Right atrium auricular region (tissue), 2 donors: ENCODE measurements at regions not wholly inside any gene's neighbourhood (a gene's known extent, or its start where the extent isn't known, plus 50 kb on each side); places are given as distances from the start of the nearest gene placed in this dataset.

Experiments
- DNase-seq: peaks from one replicate; pipeline ENCODE4 v3.0.0-alpha.2; 2019; ENCODE audit warnings: low spot score
- H3K27ac ChIP-seq, 2 donors: fragments of 200-600 bp; sonication (generic); 1 replicate in 1 of 2; 2 replicates in 1 of 2; pipeline ENCODE4 v1.5.1; 2016 to 2019
- H3K27me3 ChIP-seq, 2 donors: fragments of 200-600 bp; sonication (generic); one replicate each; pipeline versions ENCODE4 v1.5.1 to v1.6.0; 2017 to 2019
- H3K36me3 ChIP-seq: fragments of 200-600 bp; sonication (generic); one replicate; pipeline ENCODE4 v1.5.1; 2016
- H3K4me1 ChIP-seq, 2 donors: fragments of 200-600 bp; sonication (generic); one replicate each; pipeline versions ENCODE4 v1.5.1 to v1.6.0; 2017 to 2019
- H3K4me3 ChIP-seq, 2 donors: fragments of 200-600 bp; sonication (generic); 1 replicate in 1 of 2; 2 replicates in 1 of 2; pipeline ENCODE4 v1.5.1; 2017 to 2019; ENCODE audit warnings: mild to moderate bottlenecking in 1 of 2, moderate library complexity in 1 of 2
- H3K9me3 ChIP-seq, 2 donors: fragments of 200-600 bp; sonication (generic); one replicate each; pipeline ENCODE4 v1.5.1; 2019
- CTCF ChIP-seq, 2 donors: fragments of 200-600 bp; sonication (generic); IDR thresholded peaks; one replicate each; pipeline ENCODE4 v1.5.1; 2019; ENCODE audit warnings: antibody characterized with exemption in 2 of 2

- Histone ChIP-seq H3K36me3 (no peaks in the 10 kb centered on the region), H3K9me3 (no peaks in the 10 kb centered on the region), H3K4me1 (no peaks in the 10 kb centered on the region), H3K27me3 (no peaks in the 10 kb centered on the region), H3K4me3 (no peak overlapping the region), H3K27ac (no peak overlapping the region)
- no peak for TF ChIP-seq CTCF (IDR thresholded peaks at IDR 0.05)
- no peak for DNase-seq
Observed at GRCh38 chr4:161329852-161330251, 833.9 kb downstream of the FSTL5 start.

- Histone ChIP-seq H3K27ac (no peak overlapping the region), H3K9me3 (no peaks in the 10 kb centered on the region), H3K27me3 (no peaks in the 10 kb centered on the region), H3K4me3 (no peak overlapping the region), H3K4me1 (no peaks in the 10 kb centered on the region), H3K36me3 (no peaks in the 10 kb centered on the region)
- no peak for DNase-seq
- TF ChIP-seq CTCF (IDR thresholded peaks at IDR 0.05): no peak
Observed at GRCh38 chr4:161321706-161322105, 842.1 kb downstream of the FSTL5 start.

- H3K4me1 ChIP-seq: no peaks in the 10 kb centered on the region
- H3K9me3 ChIP-seq: no peaks in the 10 kb centered on the region
- no peak overlapping the region for H3K27ac ChIP-seq
- H3K36me3 ChIP-seq: no peaks in the 10 kb centered on the region
- no peak for TF ChIP-seq CTCF (IDR thresholded peaks at IDR 0.05)
- H3K4me3 ChIP-seq: no peak overlapping the region
- H3K27me3 ChIP-seq: no peaks in the 10 kb centered on the region
- no peak for DNase-seq
Observed at GRCh38 chr4:161320377-161320776, 843.4 kb downstream of the FSTL5 start.

GRCh38 chr4:161317000-161317399, 846.8 kb downstream of the FSTL5 start:
- TF ChIP-seq CTCF (IDR thresholded peaks at IDR 0.05): no peak
- H3K36me3 ChIP-seq: no peaks in the 10 kb centered on the region
- no peaks in the 10 kb centered on the region for H3K4me1 ChIP-seq
- H3K9me3 ChIP-seq: no peaks in the 10 kb centered on the region
- no peaks in the 10 kb centered on the region for H3K27me3 ChIP-seq
- H3K27ac ChIP-seq: no peak overlapping the region
- DNase-seq: no peak
- no peak overlapping the region for H3K4me3 ChIP-seq

GRCh38 chr4:161314371-161314770, 849.4 kb downstream of the FSTL5 start:
- TF ChIP-seq CTCF (IDR thresholded peaks at IDR 0.05): no peak
- no peak for DNase-seq

GRCh38 chr4:161303551-161303950, 860.2 kb downstream of the FSTL5 start:
- no peaks in the 10 kb centered on the region for H3K27me3 ChIP-seq
- no peak overlapping the region for H3K4me3 ChIP-seq
- no peak overlapping the region for H3K27ac ChIP-seq
- H3K9me3 ChIP-seq: no peaks in the 10 kb centered on the region
- TF ChIP-seq CTCF (IDR thresholded peaks at IDR 0.05): no peak
- H3K4me1 ChIP-seq: no peaks in the 10 kb centered on the region
- no peak for DNase-seq
- no peaks in the 10 kb centered on the region for H3K36me3 ChIP-seq

More at GRCh38 chr4:161314371-161314770, 849.4 kb downstream of the FSTL5 start:
- Histone ChIP-seq H3K4me3 (no peak overlapping the region), H3K27me3 (no peaks in the 10 kb centered on the region), H3K27ac (no peak overlapping the region), H3K36me3 (no peaks in the 10 kb centered on the region), H3K4me1 (no peaks in the 10 kb centered on the region), H3K9me3 (no peaks in the 10 kb centered on the region)
